OCI-LY1 (cell line): ENCODE measurements at regions not wholly inside any gene's neighbourhood (a gene's known extent, or its start where the extent isn't known, plus 50 kb on each side); places are given as distances from the start of the nearest gene placed in this dataset.

ENCODE experiments used
- H2AFZ ChIP-seq: fragments of 200-600 bp; sonication (generic), shearing (Covaris generic); 2 replicates; pipeline ENCODE4 v1.6.0; 2014; ENCODE audit warnings: antibody characterized with exemption, mild to moderate bottlenecking, low read length
- H3F3A ChIP-seq: fragments of 200-600 bp; sonication (generic), shearing (Covaris generic); 2 replicates; pipeline ENCODE4 v1.6.0; 2014; ENCODE audit warnings: mild to moderate bottlenecking, antibody characterized with exemption, low read length, moderate library complexity; ENCODE audit not compliant: insufficient read depth
- H3K27ac ChIP-seq: fragments of 200-600 bp; sonication (generic); 2 replicates; pipeline ENCODE4 v1.5.1; 2014; ENCODE audit warnings: low read length, mixed run types, mild to moderate bottlenecking, low read depth; ENCODE audit not compliant: poor library complexity, severe bottlenecking
- H3K27me3 ChIP-seq: fragments of 200-600 bp; sonication (generic); 2 replicates; pipeline ENCODE4 v1.6.0; 2014; ENCODE audit warnings: antibody characterized with exemption, mild to moderate bottlenecking, low read length, moderate library complexity; ENCODE audit not compliant: insufficient read depth
- H3K36me3 ChIP-seq: fragments of 200-600 bp; sonication (generic); 2 replicates; pipeline ENCODE4 v1.6.1; 2014; ENCODE audit warnings: mild to moderate bottlenecking, antibody characterized with exemption, low read length, moderate library complexity, mixed read lengths; ENCODE audit not compliant: insufficient read depth
- H3K4me1 ChIP-seq: fragments of 200-600 bp; sonication (generic); 2 replicates; pipeline ENCODE4 v1.5.1; 2014; ENCODE audit warnings: mild to moderate bottlenecking, low read length, moderate library complexity; ENCODE audit not compliant: insufficient read depth, severe bottlenecking
- H3K4me2 ChIP-seq: fragments of 200-600 bp; sonication (generic), shearing (Covaris generic); 2 replicates; pipeline ENCODE4 v1.6.1; 2014; ENCODE audit warnings: low read length
- H3K4me3 ChIP-seq: fragments of 200-600 bp; sonication (generic); 2 replicates; pipeline ENCODE4 v1.5.1; 2014; ENCODE audit warnings: low read length, low read depth, mild to moderate bottlenecking, mixed read lengths; ENCODE audit not compliant: poor library complexity, severe bottlenecking
- H3K79me2 ChIP-seq: fragments of 200-600 bp; shearing (Covaris generic); 2 replicates; pipeline ENCODE4 v1.6.1; 2016; ENCODE audit warnings: mixed run types, low read length, mixed read lengths; ENCODE audit not compliant: insufficient read depth
- H3K9ac ChIP-seq: fragments of 200-600 bp; sonication (generic), shearing (Covaris generic); 2 replicates; pipeline ENCODE4 v1.6.1; 2014; ENCODE audit warnings: mild to moderate bottlenecking, low read length, mixed read lengths
- H3K9me2 ChIP-seq: fragments of 200-600 bp; sonication (generic), shearing (Covaris generic); 2 replicates; pipeline ENCODE4 v1.6.1; 2014; ENCODE audit warnings: low read depth, mild to moderate bottlenecking, low read length, mixed read lengths
- H3K9me3 ChIP-seq: fragments of 200-600 bp; shearing (Covaris generic); 2 replicates; pipeline ENCODE4 v1.6.1; 2014; ENCODE audit warnings: low read length, mixed read lengths
- H4K20me1 ChIP-seq: fragments of 200-600 bp; sonication (generic), shearing (Covaris generic); 2 replicates; pipeline ENCODE4 v1.6.0; 2016; ENCODE audit warnings: mild to moderate bottlenecking, low read length; ENCODE audit not compliant: insufficient read depth
- CTCF ChIP-seq: fragments of 200-600 bp; sonication (generic), shearing (Covaris generic); IDR thresholded peaks from 2 replicates; pipeline ENCODE4 v1.5.1; 2017; ENCODE audit warnings: mild to moderate bottlenecking, antibody characterized with exemption, low read length, moderate library complexity, mixed read lengths
- EZH2 ChIP-seq: fragments of 200-600 bp; sonication (generic), shearing (Covaris generic); IDR thresholded peaks from 2 replicates; pipeline ENCODE4 v1.8.0; 2017; ENCODE audit warnings: borderline replicate concordance, mixed run types, mild to moderate bottlenecking, antibody characterized with exemption, low read length, moderate library complexity, mixed read lengths

- no peaks in the 10 kb centered on the region for H4K20me1 ChIP-seq
- TF ChIP-seq CTCF, result no peak
- TF ChIP-seq EZH2, result no peak
- no peaks in the 10 kb centered on the region for H3K36me3 ChIP-seq
- no peak overlapping the region for H3K4me2 ChIP-seq
- H3F3A ChIP-seq, result no peaks in the 10 kb centered on the region
- H3K4me1 ChIP-seq, result no peaks in the 10 kb centered on the region
- H3K9ac ChIP-seq, result no peak overlapping the region
- H3K79me2 ChIP-seq, result no peaks in the 10 kb centered on the region
- no peak overlapping the region for H2AFZ ChIP-seq
- H3K9me2 ChIP-seq, result no peaks in the 10 kb centered on the region
- no peaks in the 10 kb centered on the region for H3K27me3 ChIP-seq
- H3K9me3 ChIP-seq, result no peaks in the 10 kb centered on the region
- H3K27ac ChIP-seq, result no peak overlapping the region
- H3K4me3 ChIP-seq, result no peak overlapping the region
These were observed 689.5 kb upstream of the EYS start for GRCh38 chr6:66396549-66396948.

- Histone ChIP-seq H4K20me1 (no peaks in the 10 kb centered on the region), H3K9ac (no peak overlapping the region), H3F3A (no peaks in the 10 kb centered on the region), H3K4me1 (no peaks in the 10 kb centered on the region), H2AFZ (no peak overlapping the region), H3K9me2 (no peaks in the 10 kb centered on the region), H3K27me3 (no peaks in the 10 kb centered on the region), H3K4me2 (no peak overlapping the region), H3K4me3 (no peak overlapping the region), H3K9me3 (no peaks in the 10 kb centered on the region), H3K79me2 (no peaks in the 10 kb centered on the region), H3K27ac (no peak overlapping the region), H3K36me3 (no peaks in the 10 kb centered on the region)
- no peak for TF ChIP-seq EZH2
- TF ChIP-seq CTCF, result no peak
These were observed 689.1 kb upstream of the EYS start for GRCh38 chr6:66396145-66396544.

- no peaks in the 10 kb centered on the region for H3K4me1 ChIP-seq
- H3K36me3 ChIP-seq, result no peaks in the 10 kb centered on the region
- H2AFZ ChIP-seq, result no peak overlapping the region
- no peaks in the 10 kb centered on the region for H3K79me2 ChIP-seq
- no peaks in the 10 kb centered on the region for H3F3A ChIP-seq
- no peak overlapping the region for H3K27ac ChIP-seq
- H3K27me3 ChIP-seq, result no peaks in the 10 kb centered on the region
- no peaks in the 10 kb centered on the region for H3K9me2 ChIP-seq
- H3K9me3 ChIP-seq, result no peaks in the 10 kb centered on the region
- H4K20me1 ChIP-seq, result no peaks in the 10 kb centered on the region
- H3K4me3 ChIP-seq, result no peak overlapping the region
- no peak overlapping the region for H3K4me2 ChIP-seq
- no peak overlapping the region for H3K9ac ChIP-seq
- TF ChIP-seq CTCF (no peak), EZH2 (no peak)
These were observed 683.4 kb upstream of the EYS start for GRCh38 chr6:66390393-66390792.
